ENCODE measurements at regions not wholly inside any gene's neighbourhood (a gene's known extent, or its start where the extent isn't known, plus 50 kb on each side); places are given as distances from the start of the nearest gene placed in this dataset.
"Not testable (repeated sequence)": the region's sequence is repeated elsewhere in the genome, so short reads cannot be mapped to it uniquely, and the experiment has no call there.

DNA sequence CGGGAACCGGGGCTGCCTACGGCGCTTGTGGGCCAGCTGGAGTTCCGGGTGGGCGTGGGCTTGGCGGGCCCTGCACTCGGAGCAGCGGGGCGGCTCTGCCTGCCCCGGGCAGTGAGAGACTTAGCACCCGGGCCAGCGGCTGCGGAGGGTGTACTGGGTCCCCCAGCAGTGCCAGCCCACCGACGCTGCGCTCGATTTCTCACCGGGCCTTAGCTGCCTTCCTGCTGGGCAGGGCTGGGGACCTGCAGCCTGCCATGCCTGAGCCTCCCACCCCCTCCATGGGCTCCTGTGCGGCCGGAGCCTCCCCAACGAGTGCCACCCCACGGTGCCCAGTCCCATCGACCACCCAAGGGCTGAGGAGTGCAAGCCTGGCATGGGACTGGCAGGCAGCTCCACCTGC, 72.8 kb upstream of the SSBP2 start:
- not testable (repeated sequence) for DNase-seq

DNA sequence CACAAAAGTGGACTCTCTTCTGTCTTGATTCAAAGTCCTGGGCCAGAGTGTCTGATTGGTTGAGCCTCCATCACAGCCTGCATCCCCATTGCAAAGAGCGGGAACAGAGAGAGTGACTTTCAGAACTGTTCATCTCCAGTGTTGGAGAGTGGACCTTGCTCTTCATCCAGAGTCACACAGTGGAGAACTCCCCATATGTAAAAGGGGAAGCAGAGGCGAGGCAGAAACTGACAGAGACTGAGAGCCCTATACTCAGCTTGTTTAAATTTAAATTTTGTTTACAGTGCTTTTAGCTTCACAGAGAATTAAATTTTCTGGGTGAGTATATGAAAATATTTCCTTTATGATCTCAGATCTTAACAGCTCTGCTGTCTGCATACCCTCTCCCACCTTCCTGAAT, 70.0 kb upstream of the SSBP2 start:
- no peak for DNase-seq

DNA sequence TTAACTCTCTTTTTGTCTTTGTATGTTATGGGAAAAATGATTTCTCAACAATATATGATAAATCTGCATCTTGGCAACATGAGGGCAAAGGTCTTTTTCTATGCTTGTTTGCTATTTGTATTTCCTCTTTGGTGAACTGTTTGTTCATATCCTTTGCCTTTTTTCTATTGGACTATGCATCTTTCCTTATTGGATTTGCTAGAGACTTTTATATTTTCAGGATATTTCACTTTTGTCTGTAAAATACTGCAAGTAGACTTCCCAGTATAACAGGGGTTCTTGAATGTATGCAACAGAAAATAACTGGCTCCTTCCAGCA, 69.4 kb upstream of the SSBP2 start:
- DNase-seq, result no peak

DNA sequence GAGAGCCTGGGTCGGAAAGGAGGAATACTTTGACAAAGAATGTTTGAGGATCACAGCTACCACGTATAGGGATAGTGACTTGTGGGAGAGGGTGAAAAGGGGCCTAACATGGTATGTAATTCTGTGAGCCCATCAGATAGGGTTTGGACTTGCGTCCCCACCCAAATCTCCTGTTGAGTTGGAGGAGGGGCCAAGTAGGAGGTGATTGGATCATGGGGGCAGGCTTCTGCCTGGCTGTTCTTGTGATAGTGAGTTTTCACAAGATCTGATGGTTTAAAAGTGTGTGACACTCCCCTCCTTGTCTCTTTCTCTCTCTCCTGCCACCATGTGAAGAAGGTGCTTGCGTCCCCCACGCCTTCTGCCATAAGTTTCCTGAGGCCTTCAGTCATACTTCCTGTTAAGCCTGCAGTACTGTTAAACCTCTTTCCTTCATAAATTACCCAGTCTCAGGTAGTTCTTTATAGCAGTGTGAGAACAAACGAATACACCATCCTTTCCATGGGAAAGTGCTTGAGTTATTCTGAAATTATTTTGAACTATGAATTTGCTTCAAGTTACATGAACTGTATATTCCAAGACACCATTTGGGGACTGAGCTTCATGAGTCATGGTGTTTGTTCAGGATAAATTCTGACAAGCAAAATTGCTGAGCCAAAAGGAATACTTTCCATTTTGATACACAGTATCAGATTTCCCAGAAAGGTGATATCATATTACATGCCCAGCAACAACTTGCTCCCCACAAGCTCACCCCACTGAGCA, 68.8 kb upstream of the SSBP2 start:
- no peak for DNase-seq

DNA sequence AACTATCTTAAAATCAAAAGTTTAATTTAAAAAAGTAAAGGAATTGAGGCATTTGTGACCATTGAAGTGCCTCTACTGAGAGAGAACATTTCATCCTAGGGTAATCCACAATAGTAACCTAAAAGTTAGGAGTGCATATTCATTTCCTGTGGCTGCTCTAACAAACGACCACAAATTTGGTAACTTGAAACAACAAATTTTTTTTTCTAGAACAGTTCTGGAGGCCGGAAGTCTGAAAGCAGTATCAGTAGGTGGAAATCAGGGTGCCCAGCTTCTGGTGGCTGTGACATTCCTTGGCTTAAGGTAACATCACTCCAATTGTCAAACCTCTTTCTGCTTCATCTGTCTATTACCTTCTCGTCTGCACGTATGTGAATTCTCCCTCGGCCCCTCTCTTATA, 67.1 kb upstream of the SSBP2 start:
- no peak for DNase-seq

DNA sequence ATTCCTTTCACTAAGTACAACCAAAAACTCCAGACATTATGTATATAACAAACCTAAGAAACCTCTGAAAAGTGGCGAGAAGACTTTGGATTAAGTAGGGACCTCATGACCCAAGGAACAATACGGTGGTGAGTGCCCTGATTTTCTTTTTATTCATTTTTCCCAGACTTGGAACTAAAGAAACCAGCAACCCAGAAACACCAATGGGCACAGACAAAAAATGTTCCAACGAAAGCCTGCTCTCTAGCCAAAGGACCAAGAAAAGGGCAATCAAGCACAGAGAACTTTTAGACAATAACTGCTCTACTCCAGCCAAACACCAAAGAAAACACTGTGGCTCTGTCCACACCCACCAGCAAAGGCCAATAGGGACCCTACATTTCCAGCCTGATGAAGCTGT, 66.2 kb upstream of the SSBP2 start:
- DNase-seq, result no peak

DNA sequence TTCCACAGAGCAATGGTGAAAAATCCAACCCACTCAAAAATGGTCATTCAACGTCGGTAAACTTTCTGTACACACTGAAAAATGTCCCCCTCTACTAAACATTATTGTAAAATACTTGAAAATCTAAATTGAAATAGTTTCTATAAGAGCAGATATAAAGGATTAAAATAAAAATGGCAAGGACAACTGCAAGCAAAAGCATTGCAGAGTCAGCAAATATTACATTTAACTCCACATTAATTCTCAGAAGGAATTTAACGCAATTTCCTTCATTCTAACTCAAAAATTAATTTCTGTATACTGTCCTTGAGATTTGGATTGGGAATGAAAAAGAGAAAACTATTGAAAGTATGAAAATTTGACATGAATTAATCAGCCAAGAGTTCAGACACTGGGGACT, 64.4 kb upstream of the SSBP2 start:
- DNase-seq, result no peak

DNA sequence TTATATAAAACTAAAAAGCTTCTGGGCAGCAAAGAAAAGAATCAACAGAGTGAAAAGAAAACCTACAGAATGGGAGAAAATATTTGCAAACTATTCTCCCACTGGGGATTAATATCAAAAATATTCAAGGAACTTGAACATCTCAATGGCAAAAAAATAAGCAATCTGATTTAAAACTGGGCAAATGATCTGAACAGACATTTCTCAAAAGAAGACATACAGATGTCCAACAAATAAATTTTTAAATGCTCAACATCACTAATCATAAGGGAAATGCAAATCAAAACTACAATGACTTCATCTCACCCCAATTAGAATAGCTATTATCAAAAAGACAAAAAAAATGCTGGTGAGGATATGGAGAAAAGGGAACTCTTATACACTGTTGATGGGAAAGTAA, 57.2 kb upstream of the SSBP2 start:
- DNase-seq, result no peak

DNA sequence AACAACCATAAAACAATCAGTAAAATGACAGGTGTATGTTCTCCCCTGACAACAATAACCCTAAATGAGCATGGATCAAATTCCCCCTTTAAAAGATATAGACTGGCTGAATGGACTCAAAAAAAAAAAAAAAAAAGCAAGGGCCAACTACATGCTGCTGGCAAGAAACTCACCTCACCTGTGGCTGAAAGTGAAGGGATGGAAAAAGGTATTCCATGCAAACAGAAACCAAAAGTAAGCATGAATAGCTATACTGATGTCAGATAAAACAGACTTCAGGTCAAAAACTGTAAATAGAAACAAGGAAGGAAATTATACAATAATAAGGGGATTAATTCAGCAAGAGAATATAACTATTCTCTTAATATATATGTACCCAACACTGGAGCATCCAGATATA, 54.2 kb upstream of the SSBP2 start:
- DNase-seq, result no peak

DNA sequence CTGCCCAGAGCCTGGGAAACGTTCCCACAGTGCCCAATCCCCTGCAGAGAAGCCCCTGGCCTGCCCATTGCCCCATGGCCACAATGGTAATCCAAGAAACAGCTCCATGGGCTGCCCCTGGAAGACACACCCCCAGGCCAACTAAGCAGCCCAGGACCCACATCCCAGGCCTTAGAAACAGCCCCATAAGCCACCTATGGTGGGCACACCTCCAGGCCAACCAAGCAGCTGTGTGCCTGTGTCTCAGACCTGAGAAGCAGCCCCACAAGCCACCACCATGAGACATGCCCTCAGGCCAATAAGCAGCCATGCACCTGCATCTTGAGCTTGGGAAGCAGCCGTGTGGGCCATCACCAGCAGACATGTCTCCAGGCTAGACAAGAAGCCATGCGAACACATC, 52.9 kb upstream of the SSBP2 start:
- DNase-seq, result no peak

DNA sequence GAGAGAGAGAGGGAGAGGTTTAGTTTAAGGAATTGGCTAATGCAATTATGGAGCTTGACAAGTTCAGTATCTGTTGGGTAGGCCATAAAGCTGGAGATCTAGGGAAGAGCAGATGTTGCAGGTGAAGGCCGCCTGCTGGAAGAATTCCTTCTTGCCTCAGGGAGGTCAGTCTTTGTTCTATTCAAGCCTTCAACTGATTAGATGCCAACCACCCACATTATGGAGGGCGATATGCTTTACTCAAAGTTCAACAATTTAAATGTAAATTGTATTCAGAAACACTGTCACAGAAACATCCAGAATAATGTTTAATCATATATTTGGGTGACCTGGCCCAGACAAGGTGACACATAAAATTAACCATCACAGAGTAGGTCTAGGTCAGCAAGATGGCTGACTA, 51.7 kb upstream of the SSBP2 start:
- DNase-seq, result no peak

DNA sequence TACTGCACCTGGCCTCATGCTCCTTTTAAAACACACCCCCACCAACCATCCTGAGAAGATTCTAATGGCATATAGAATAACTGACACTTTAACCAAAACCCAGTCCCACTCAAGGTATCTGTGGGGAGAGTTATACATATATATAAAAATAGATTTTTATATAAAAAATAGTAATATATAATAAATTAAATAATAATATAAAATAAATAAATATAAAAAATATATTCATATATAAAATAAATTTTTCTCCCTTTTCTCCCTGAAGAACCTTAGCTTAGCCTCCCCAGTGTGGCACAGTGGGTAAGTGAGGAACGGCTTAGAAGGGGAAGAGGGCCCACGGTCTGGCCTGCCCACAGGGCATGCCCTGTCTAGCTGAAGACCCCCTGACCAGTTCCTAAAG, 51.1 kb upstream of the SSBP2 start:
- no peak for DNase-seq

DNA sequence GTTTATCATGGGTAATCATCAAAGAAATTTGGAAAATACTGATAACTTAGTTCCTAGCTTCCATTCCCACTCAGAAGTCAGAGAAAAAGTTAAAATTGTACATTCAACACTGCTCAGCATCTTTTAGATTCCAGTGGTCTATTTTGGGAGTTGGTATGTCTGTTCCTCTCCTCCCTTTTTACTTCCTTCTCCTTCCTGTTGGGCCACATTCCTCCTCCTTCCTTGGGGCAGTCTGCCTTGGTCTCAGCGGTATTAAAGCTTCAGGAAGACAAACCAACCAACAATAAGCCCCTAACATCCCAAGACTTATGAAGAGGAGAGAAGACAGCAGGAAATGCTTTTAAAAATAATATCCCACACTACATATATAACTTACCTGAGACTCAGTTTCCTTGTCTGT, 49.9 kb upstream of the SSBP2 start:
- DNase-seq, result no peak

Data from activated naive CD4-positive, alpha-beta T cell (primary cell).